Left lung (tissue), 4 donors: ENCODE measurements at regions not wholly inside any gene's neighbourhood (a gene's known extent, or its start where the extent isn't known, plus 50 kb on each side); places are given as distances from the start of the nearest gene placed in this dataset.

Experiments used
- ATAC-seq: fragments of 200-7000 bp; cut with Tn5 transposase; one replicate; pipeline ENCODE4 v1.9.1; 2020; ENCODE audit warnings: moderate library complexity
- DNase-seq, 4 donors: peaks; one replicate each; pipeline ENCODE4 v3.0.0-alpha.2; 2013 to 2020
- H3K27ac ChIP-seq, 2 donors: fragments of 200-600 bp; sonication (generic) in 1 of 2; one replicate each; pipeline versions ENCODE4 v1.5.0 to v1.8.0; 2020 to 2021
- H3K27me3 ChIP-seq, 2 donors: fragments of 200-600 bp; sonication (generic) in 1 of 2; one replicate each; pipeline versions ENCODE4 v1.5.0 to v1.8.0; 2020 to 2021
- H3K36me3 ChIP-seq, 2 donors: fragments of 200-600 bp; sonication (generic) in 1 of 2; one replicate each; pipeline versions ENCODE4 v1.5.0 to v1.8.0; 2020 to 2021
- H3K4me1 ChIP-seq, 2 donors: fragments of 200-600 bp; one replicate each; pipeline ENCODE4 v1.8.0; 2021
- H3K4me3 ChIP-seq, 2 donors: fragments of 200-600 bp; sonication (generic) in 1 of 2; one replicate each; pipeline versions ENCODE4 v1.5.0 to v1.8.0; 2020 to 2021; ENCODE audit warnings: mild to moderate bottlenecking in 1 of 2
- H3K9me3 ChIP-seq, 2 donors: fragments of 200-600 bp; sonication (generic) in 1 of 2; one replicate each; pipeline versions ENCODE4 v1.5.0 to v1.8.0; 2020 to 2021
- intact Hi-C, 2 donors: fragments of 100-400 bp; cut with DNase I; formaldehyde crosslinking; loops; one replicate each; pipeline versions ENCODE4 v1.11.2 to v1.14.2; 2022
- TF ChIP-seq, protein P1 (sequence below), 2 donors: fragments of 200-600 bp; sonication (generic) in 1 of 2; IDR thresholded peaks; one replicate each; pipeline versions ENCODE4 v1.5.0 to v1.8.0; 2021; ENCODE audit warnings: antibody characterized with exemption in 2 of 2
- donor health status: DM: no; HTN: yes; CAD: no.
- donor health status: DM: no; HTN: no; CAD: no.

DNA sequence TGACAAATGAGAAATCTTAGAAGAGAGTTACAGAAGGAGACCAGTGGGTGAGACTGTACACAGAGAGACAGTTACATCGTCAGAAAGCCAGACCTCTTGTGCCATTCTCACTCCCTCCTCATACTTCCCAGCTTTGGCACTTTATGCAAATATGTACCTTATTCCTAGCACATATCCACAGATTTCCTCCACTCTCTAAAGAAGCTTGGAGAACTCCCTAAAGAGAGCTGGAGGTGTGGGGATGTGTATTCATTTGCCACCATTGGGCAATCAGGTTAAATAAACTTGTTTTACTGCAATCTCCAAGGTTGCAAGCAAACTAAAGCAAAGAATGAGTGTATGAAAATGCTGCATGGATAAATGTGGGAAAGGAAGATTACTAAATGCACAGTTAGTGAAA, 380.9 kb upstream of the PRMT6 start:
- Histone ChIP-seq H3K9me3 (no peaks in the 10 kb centered on the region), H3K4me3 (no peak overlapping the region), H3K27me3 (no peaks in the 10 kb centered on the region), H3K36me3 (no peaks in the 10 kb centered on the region), H3K27ac (no peak overlapping the region), H3K4me1 (peaks cover 0 to 6% of the 10 kb centered on the region in 2 donors)
- TF ChIP-seq, protein P1, sequence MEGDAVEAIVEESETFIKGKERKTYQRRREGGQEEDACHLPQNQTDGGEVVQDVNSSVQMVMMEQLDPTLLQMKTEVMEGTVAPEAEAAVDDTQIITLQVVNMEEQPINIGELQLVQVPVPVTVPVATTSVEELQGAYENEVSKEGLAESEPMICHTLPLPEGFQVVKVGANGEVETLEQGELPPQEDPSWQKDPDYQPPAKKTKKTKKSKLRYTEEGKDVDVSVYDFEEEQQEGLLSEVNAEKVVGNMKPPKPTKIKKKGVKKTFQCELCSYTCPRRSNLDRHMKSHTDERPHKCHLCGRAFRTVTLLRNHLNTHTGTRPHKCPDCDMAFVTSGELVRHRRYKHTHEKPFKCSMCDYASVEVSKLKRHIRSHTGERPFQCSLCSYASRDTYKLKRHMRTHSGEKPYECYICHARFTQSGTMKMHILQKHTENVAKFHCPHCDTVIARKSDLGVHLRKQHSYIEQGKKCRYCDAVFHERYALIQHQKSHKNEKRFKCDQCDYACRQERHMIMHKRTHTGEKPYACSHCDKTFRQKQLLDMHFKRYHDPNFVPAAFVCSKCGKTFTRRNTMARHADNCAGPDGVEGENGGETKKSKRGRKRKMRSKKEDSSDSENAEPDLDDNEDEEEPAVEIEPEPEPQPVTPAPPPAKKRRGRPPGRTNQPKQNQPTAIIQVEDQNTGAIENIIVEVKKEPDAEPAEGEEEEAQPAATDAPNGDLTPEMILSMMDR (IDR thresholded peaks at IDR 0.05): no peak
- peak; percentile 65 for ATAC-seq
- intact Hi-C loops: no loop called here
- peak in 1 of 4 donors; percentile 17 for DNase-seq

DNA sequence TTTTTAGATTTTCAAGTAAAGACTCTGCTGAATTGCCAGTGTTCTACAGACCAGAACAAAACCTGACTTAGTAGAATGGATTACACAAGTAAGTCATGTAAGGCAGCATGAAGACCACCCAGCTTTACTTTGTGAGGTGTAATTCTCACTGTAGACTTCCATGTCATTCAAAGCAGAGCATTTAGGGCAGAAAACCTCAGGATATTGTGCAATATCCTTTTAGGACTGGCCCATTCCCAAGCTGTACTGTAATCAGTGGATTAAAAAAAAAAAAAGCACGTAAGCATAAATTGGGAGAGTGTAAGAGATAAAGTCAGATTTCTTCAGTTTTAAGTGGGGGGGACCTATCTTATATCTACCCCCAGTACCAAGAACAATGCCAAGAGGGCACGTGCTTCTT, 380.5 kb upstream of the PRMT6 start:
- TF ChIP-seq, protein P1 (IDR thresholded peaks at IDR 0.05): no peak
- intact Hi-C loops: no loop called here
- peak in 2 of 4 donors; percentile 70 to 76 for DNase-seq
- H3K36me3 ChIP-seq: no peaks in the 10 kb centered on the region
- peaks cover 0 to 6% of the 10 kb centered on the region in 2 donors for H3K4me1 ChIP-seq
- no peaks in the 10 kb centered on the region for H3K27me3 ChIP-seq
- peak; percentile 50 for ATAC-seq
- no peak overlapping the region for H3K4me3 ChIP-seq
- no peak overlapping the region for H3K27ac ChIP-seq
- no peaks in the 10 kb centered on the region for H3K9me3 ChIP-seq

DNA sequence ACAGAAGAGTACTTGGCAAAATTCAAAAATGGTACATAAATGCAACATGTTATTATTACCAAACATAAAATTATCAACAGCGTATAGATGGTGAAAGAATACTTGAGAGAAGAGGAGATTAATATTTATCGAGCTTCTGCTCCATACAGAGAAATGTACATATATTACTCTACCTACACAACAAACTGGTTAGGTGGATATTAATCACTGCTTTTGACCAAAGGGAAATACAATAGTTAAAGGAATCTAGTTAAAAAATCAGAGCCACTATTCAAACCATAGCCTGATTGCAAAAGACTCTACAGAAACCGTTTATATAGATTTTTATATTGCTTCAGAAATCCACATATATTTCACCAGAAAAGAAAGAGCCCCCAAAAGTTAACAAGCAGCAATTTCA, 379.3 kb upstream of the PRMT6 start:
- H3K27ac ChIP-seq: no peak overlapping the region
- DNase-seq (no peak), ATAC-seq (no peak)
- H3K27me3 ChIP-seq: no peaks in the 10 kb centered on the region
- H3K4me3 ChIP-seq: no peak overlapping the region
- H3K36me3 ChIP-seq: no peaks in the 10 kb centered on the region
- H3K9me3 ChIP-seq: no peaks in the 10 kb centered on the region
- intact Hi-C loops: no loop called here
- TF ChIP-seq, protein P1 (IDR thresholded peaks at IDR 0.05): no peak
- H3K4me1 ChIP-seq: peaks cover 0 to 6% of the 10 kb centered on the region in 2 donors

DNA sequence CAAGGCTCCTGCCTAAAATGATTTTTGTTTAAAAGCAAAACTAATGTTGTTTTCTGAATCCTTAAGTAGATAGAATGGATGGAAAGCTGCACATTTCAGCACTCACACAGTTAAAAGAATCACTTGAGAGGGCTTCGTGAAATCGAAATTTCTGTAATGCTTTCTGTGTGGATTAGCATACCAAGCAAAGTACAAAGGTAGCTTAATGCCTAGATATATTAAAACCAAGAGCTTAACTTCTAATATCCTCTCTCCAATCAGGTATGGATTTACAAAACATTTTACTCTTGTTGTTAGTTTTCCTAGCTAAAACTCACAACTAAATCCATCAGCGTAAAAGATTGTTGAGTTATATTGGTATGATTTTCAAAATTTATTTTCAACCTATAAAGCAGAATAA, 378.8 kb upstream of the PRMT6 start:
- Histone ChIP-seq H3K36me3 (no peaks in the 10 kb centered on the region), H3K4me1 (peaks cover 0 to 6% of the 10 kb centered on the region in 2 donors), H3K9me3 (no peaks in the 10 kb centered on the region), H3K4me3 (no peak overlapping the region), H3K27ac (no peak overlapping the region), H3K27me3 (no peaks in the 10 kb centered on the region)
- TF ChIP-seq, protein P1 (IDR thresholded peaks at IDR 0.05): no peak
- ATAC-seq (no peak), DNase-seq (no peak)
- intact Hi-C loops: no loop called here

DNA sequence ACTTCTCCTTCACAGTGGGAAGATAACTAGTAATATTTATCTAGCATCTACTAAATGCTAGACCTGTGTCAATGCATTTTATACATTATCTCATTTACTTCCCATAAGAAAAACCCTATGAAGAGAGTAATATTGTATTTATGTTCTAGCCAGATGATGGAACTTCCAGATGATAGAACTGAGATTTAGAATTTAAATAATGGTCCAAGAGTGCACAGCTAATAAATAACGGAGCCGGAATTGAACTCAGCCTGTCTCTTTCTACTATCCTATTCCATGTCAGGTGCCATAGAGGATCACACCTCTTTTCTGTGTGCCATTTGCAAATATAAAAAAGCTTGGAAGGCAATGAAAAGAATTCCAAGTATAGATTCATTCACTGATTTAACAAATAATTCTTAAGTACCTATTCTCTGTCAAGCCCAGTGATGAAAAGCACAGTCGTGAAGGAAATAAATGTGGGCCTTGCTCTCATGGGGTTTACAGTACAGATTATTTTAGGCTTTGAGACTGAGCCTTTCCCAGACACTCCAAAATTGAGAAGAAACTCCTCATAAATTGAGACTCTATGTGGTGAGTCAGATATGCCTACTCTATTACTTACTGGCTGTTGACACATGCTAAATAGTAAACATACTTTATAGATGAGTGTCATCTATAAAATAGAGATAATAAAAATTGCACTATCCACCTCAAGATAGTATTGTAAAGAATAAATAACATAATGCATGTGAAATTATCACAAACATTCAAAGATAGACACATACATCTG, 378.0 kb upstream of the PRMT6 start:
- ATAC-seq: no peak
- peaks cover 0 to 6% of the 10 kb centered on the region in 2 donors for H3K4me1 ChIP-seq
- intact Hi-C loops: no loop called here
- H3K9me3 ChIP-seq: no peaks in the 10 kb centered on the region
- no peaks in the 10 kb centered on the region for H3K27me3 ChIP-seq
- DNase-seq: no peak
- no peak overlapping the region for H3K4me3 ChIP-seq
- no peak overlapping the region for H3K27ac ChIP-seq
- TF ChIP-seq, protein P1 (IDR thresholded peaks at IDR 0.05): no peak
- H3K36me3 ChIP-seq: no peaks in the 10 kb centered on the region
